GM18867 (cell line): ENCODE measurements at regions not wholly inside any gene's neighbourhood (a gene's known extent, or its start where the extent isn't known, plus 50 kb on each side); places are given as distances from the start of the nearest gene placed in this dataset.
"Not testable (repeated sequence)": the region's sequence is repeated elsewhere in the genome, so short reads cannot be mapped to it uniquely, and the experiment has no call there.

ENCODE experiments used
- ATAC-seq: cut with Tn5 transposase; IDR thresholded peaks from one replicate; pipeline ENCODE4 v1.9.1; 2021; ENCODE audit warnings: mild to moderate bottlenecking, moderate library complexity; ENCODE audit not compliant: unreplicated experiment

GRCh38 chr1:41994195-41994894, 75.6 kb upstream of the HIVEP3 start:
- ATAC-seq, result no peak

GRCh38 chr1:41983451-41983850, 64.7 kb upstream of the HIVEP3 start:
- ATAC-seq, result no peak

GRCh38 chr1:41981796-41982195, 63.1 kb upstream of the HIVEP3 start:
- ATAC-seq, result no peak

- no peak for ATAC-seq
Observed at GRCh38 chr1:41980827-41981653, 62.3 kb upstream of the HIVEP3 start.

GRCh38 chr1:41978986-41979385, 60.3 kb upstream of the HIVEP3 start:
- ATAC-seq, result no peak

GRCh38 chr1:41977326-41977725, 58.6 kb upstream of the HIVEP3 start:
- ATAC-seq, result no peak

- no peak for ATAC-seq
Observed at GRCh38 chr1:41976671-41977070, 57.9 kb upstream of the HIVEP3 start.

GRCh38 chr1:41975850-41976569, 57.3 kb upstream of the HIVEP3 start:
- ATAC-seq, result no peak

- ATAC-seq, result no peak
Observed at GRCh38 chr1:41975121-41975520, 56.4 kb upstream of the HIVEP3 start.

- not testable (repeated sequence) for ATAC-seq
Observed at GRCh38 chr1:41968557-41968956, 49.8 kb upstream of the HIVEP3 start.
